DMS153 treated with DMSO at 0.1 percent for 48 hours (cell line): ENCODE measurements at regions not wholly inside any gene's neighbourhood (a gene's known extent, or its start where the extent isn't known, plus 50 kb on each side); places are given as distances from the start of the nearest gene placed in this dataset.

Experiments
- DNase-seq: peaks from one replicate; lab custom pipeline; 2025; ENCODE audit not compliant: unreplicated experiment; lab: John Stamatoyannopoulos, UW

GRCh38 chr13:110773480-110773879, 60.0 kb downstream of the ING1 start:
- DNase-seq: no peak

- DNase-seq: no peak
Observed at GRCh38 chr13:110774051-110774450, 60.6 kb downstream of the ING1 start.

DNA sequence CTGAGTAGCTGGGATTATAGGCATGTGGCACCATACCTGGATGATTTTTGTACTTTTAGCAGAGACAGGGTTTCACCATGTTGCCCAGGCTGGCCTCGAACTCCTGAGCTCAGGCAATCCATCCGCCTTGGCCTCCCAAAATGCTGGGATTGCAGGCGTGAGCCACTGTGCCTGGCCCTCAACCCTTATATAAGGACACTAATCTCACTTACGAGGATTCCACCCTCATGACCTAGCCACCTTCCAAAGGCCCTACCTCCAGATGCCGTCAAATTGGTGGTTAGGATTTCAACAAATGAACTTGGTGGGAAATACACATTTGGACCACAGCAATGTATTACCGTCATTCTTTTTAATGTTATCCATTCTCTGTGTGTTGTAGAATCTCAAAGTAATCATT, 61.0 kb downstream of the ING1 start:
- DNase-seq: no peak

- DNase-seq: no peak
Observed at GRCh38 chr13:110775576-110775975, 62.1 kb downstream of the ING1 start.

DNA sequence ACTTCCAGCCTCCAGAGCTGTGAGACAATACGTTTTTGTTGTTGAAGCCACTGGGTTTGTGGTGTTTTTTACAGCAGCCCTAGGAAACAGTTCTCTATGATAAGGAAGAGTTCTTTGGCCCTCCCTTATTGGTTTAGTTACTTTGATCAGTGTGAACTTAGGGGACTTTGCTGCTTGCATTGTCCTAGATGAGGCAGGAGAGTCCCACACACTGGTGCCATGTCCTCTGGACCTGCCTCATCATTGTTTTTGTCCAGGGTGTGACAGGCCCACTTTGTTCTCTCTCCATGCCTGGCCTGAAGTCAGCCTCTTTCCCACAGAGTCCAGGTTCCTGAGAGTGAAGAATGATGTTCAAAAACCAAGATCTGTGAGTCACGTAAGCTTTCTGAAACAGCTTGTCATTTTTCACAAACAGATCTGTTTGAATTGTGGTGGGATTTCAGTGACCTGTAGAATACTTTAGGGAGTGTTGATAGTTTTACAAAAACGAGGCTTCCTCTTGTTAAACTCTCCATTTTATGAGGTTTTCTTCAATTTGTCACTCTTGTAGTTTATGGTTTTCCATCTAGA, 63.8 kb downstream of the ING1 start:
- DNase-seq: no peak

DNA sequence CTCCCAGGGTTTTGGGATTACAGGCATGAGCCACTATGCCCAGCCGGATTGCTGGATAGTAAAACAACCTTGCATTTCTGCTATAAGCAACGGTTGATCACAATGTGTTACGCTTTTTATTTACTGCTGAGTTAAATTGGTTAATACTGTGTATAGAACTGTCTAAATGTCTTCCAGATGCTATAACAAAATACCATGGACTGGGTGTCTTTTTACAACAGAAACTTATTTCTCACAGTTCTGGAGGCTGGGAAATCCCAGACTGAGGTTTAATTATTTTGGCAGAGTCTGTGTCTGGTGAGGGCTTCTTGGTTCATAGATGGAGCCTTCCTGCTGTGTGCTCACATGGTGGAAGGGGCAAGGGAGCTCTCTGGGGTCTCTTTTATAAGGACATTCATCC, 65.5 kb downstream of the ING1 start:
- no peak for DNase-seq

GRCh38 chr13:110780422-110780821, 66.9 kb downstream of the ING1 start:
- no peak for DNase-seq

- DNase-seq: no peak
Observed at GRCh38 chr13:110782185-110782584, 68.7 kb downstream of the ING1 start.

DNA sequence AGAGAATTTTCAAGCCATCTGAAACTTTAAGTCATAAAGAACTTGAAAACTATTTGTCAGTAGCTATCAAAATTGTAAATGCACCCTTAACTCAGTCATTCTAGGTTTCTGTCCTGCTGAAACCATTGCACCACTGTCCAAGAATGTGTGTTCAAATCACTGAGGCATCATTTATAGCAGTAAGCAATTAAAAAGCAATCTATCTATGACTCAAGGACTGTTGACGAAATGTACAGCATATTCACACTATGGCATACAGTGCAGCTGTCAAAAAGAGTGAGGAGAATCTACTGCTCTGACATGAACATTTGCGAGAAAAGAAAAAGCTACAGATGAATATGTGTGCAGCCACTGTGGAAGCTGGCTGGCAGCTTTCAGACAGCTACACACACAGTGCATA, 71.2 kb downstream of the ING1 start:
- no peak for DNase-seq

DNA sequence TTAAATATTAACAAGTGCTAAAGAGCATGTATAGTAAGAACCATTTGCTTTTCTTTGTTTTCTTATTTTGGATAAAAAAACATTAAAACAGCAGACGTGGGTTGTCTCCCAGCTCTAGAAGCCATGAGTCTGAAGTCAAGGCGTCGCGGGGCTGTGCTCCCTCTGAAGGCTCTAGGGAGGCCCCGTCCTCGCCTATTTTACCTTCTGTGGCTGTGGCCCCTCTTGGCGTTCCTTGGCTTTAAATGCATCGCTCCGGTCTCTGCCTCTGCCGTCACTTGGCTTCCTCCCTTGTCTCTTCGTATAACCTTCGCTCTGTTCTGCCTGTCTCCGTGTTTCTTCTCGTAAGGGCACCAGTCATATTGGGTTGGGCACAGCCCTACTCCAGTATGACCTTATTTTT, 75.3 kb downstream of the ING1 start:
- DNase-seq: no peak

- no peak for DNase-seq
Observed at GRCh38 chr13:110789871-110790270, 76.4 kb downstream of the ING1 start.

GRCh38 chr13:110790371-110790770, 76.9 kb downstream of the ING1 start:
- DNase-seq: no peak

DNA sequence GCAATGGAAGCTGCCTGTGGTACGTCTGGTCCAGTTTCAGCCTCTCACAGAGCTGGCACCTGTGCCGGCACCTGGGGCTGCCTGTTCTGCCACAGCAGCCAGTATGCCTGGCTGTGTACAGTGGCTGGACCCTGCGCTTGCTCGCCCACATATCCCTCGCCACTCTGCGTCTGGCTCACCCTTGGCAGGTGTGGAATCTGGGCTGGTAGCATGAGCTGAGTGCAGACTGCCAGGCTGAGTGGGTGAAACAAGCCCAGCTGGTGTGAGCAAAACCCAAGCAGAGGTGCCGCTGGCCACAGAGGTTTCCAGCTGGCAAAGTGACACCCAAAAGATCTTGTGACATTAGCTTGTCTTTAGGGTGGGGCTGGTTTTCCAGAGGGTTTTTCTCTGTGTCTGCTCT, 80.7 kb downstream of the ING1 start:
- no peak for DNase-seq

GRCh38 chr13:110797230-110797877, 83.9 kb downstream of the ING1 start:
- DNase-seq: no peak

DNA sequence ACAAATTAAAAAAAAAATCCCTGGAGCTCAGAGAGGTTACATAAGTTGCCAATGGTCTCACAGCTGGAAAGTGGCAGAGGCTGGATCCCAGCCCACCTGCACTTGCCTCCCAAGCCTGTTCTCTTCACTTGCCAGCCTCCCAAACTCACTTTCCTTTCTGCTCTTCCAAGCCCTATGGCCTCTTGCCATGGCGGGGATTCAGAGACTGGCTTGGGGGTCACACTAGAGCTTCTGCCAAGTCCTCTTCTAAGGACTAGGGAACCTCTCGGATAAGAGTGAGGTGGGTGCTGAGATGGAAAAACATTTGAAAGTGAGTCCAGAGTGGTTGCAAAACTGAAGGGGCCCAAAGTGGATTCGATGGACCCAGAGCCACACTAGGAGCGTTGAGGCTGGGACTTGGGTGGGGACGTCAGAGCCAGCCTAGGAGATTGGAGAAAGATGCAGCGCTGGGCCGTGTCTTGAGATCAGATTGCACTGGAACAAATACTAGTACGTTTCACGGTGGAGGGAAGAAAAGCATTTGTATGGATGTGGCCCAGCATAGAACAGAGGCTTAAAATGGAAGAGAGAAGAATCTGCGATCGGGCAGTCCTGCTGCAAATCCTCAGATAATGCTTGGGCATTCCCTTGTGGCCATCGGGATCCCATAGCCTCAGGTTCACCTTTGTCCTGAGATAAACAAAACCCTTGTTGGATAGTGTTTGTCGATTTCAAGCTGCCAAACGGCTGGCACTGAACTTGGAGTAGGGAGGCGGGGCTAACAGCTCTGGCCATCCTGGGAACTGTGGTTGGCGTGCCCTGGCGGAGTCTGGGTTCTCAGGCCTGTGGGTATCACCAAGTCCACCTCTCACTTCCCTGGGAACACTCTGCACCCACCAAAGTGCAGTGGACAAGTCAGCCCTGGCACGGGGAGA, 84.8 kb downstream of the ING1 start:
- no peak for DNase-seq

DNA sequence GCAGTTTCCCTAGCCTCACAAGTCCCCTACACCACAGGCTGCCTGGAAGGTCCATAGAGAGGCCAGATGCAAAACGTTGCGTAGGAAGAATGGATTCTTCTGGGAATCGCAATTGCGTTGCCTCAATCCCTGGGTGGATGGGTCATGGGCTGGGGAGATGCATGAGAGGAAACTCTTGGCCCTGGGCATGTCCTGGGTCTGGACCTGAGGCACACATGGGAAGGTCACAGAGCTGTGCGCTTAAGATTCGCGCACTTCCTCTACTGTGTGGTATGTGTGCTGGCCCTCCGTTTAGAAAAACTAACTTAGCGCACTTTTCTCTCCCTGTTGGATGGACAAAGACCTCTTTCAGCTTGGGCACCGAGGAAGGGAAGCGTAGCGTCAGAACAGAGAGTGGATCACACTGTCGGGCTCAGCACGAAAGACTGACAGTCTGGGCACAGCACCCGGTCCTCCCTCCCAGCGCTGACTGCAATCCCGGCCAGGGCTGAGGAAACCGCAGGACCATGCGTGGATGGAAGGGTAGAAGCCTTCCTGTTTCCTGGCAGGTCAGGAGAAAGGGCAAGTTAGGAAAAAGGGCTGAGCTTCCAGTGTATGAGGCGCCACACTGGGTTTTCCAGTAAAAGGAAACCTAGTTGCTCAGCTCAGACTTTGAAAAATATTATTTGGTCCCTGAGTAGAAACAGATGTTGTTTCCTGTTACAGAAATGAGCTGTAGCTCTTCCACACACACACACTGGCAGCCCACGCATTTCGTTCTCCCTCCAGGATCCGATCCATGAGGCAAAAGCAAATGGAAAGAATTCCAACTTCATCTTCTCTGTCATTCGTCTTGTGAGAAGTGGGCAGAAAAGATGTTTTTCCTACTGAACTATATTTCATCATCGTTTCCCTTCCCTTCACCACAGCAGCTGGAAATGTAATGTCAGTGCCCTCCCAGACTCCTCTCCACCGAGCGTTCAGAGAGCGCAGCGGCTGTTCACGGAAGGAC, 86.0 kb downstream of the ING1 start:
- no peak for DNase-seq

DNA sequence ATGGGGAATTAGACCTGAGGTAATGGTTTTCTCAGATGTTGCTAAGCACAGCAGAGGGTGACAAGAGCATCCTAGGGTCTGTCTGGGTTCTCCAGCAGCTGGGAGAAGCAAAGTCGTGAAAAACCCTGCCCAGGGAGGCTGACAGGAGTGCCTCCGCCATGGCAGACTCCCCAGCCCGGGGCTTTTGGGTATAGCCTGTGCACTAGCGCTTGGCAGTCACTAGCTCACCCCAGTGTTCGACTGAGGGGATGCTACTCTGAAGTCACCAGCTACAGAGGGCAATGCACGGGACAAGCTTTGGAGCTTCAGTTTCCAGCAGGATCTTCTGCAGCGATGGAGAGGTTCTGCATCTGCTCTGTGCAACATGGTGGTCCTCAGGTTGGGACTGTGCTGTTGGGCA, 87.5 kb downstream of the ING1 start:
- DNase-seq: no peak

DNA sequence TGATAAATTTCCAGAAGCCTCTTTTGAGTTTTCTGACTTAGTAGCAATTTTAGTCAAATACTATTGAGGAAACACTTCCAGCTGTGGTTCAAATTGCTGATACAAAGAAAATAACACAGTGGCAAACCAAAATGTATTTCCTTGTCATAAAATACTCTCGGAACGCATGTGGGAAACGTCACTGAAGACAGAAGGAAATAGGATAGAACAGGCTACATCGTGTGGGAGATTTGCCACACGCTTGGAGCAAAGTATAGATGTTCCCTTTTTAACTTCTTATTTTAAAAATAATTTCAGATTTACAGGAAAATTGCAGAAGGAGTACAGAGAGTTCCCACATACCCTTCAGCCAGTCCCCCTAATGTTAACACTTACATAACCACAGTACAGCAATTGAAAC, 88.8 kb downstream of the ING1 start:
- DNase-seq: no peak

GRCh38 chr13:110806636-110807035, 93.1 kb downstream of the ING1 start:
- DNase-seq: no peak

- DNase-seq: no peak
Observed at GRCh38 chr13:110807546-110807945, 94.0 kb downstream of the ING1 start.

DNA sequence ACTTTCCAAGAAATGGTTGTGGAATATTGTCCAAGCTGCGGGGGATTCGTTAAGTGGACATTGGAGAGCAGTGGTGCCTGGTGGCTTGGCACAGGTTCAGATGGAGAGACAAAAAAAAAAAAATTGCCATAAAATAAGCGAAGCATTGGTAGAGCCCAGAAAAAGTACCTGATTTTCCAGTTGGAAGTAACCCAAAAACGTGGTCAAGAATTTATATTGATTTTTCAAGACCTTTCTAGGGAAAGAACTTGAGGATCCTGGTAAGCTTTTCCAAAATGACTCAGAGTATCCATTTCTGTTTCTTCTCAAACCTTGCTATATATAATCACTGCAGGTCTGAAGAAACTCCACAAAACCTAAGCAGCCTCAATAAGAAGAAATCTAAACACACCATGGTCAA, 94.6 kb downstream of the ING1 start:
- no peak for DNase-seq
